Gastroesophageal sphincter (tissue), 4 donors: ENCODE measurements at regions not wholly inside any gene's neighbourhood (a gene's known extent, or its start where the extent isn't known, plus 50 kb on each side); places are given as distances from the start of the nearest gene placed in this dataset.

Source experiments
- ATAC-seq: fragments of 150-250 bp; one replicate; pipeline ENCODE4 v1.9.1; 2016; ENCODE audit warnings: mild to moderate bottlenecking, moderate library complexity
- H3K27ac ChIP-seq, 4 donors: fragments of 200-600 bp; sonication (generic) in 3 of 4; 1 replicate in 3 of 4; 2 replicates in 1 of 4; pipeline ENCODE4 v1.5.1; 2016 to 2019
- H3K27me3 ChIP-seq: fragments of 200-600 bp; sonication (generic); one replicate; pipeline ENCODE4 v1.5.1; 2019
- H3K36me3 ChIP-seq, 2 donors: fragments of 200-600 bp; sonication (generic); one replicate each; pipeline ENCODE4 v1.5.1; 2019; ENCODE audit warnings: control low read depth in 1 of 2
- H3K4me1 ChIP-seq, 3 donors: fragments of 200-600 bp; sonication (generic); 1 replicate in 2 of 3; 2 replicates in 1 of 3; pipeline ENCODE4 v1.5.1; 2016 to 2019; ENCODE audit warnings: control low read depth in 2 of 3
- H3K4me3 ChIP-seq, 2 donors: fragments of 200-600 bp; sonication (generic); one replicate each; pipeline ENCODE4 v1.5.1; 2019; ENCODE audit warnings: mild to moderate bottlenecking in 1 of 2, moderate library complexity in 1 of 2
- H3K9me3 ChIP-seq, 3 donors: fragments of 200-600 bp; sonication (generic); one replicate each; pipeline ENCODE4 v1.5.1; 2017 to 2019; ENCODE audit warnings: control low read depth in 2 of 3
- CTCF ChIP-seq, 4 experiments: fragments of 200-600 bp in 2 of 4; fragments of 450-650 bp in 2 of 4; sonication (generic) in 1 of 4; IDR thresholded peaks; one replicate each; pipeline ENCODE4 v1.5.1; 2017 to 2019; ENCODE audit warnings: antibody characterized with exemption in 4 of 4, mild to moderate bottlenecking in 2 of 4, moderate library complexity in 2 of 4
- EP300 ChIP-seq: sonication (generic); formaldehyde crosslinking; IDR thresholded peaks from one replicate; pipeline ENCODE4 v1.6.1; 2017; ENCODE audit warnings: antibody characterized with exemption, mild to moderate bottlenecking
- POLR2A ChIP-seq, 2 donors: fragments of 450-650 bp; IDR thresholded peaks; one replicate each; pipeline ENCODE4 v1.6.1; 2017; ENCODE audit warnings: antibody characterized with exemption in 2 of 2, mild to moderate bottlenecking in 2 of 2, moderate library complexity in 1 of 2
- POLR2AphosphoS5 ChIP-seq: sonication (generic); formaldehyde crosslinking; IDR thresholded peaks from one replicate; pipeline ENCODE4 v1.6.1; 2017; ENCODE audit warnings: antibody characterized with exemption
- WGBS, 2 donors: methylation state at CpG; one replicate each; pipeline ENCODE4 v1.1.5; 2018; ENCODE audit warnings: low coverage in 1 of 2; 5-methylcytosine and 5-hydroxymethylcytosine counted together

GRCh38 chr5:112563169-112563826 is 144.2 kb upstream of the EPB41L4A start:
- no peak for ATAC-seq
- peaks cover 0 to 9% (median 0%) of the 10 kb centered on the region in 3 donors for H3K9me3 ChIP-seq
- 100% methylated on average over 1 of the region's 5 CpGs; no CpG with 5 or more reads in 1 of the 2 donors for WGBS, 2 donors

GRCh38 chr5:112566251-112566650 is 147.2 kb upstream of the EPB41L4A start:
- WGBS, 2 donors = 80 to 100% methylated on average over 1 of the region's 1 CpG
- no peak overlapping the region for H3K27ac ChIP-seq

More at GRCh38 chr5:112563169-112563826, 144.2 kb upstream of the EPB41L4A start:
- H3K36me3 ChIP-seq = no peaks in the 10 kb centered on the region
- no peak overlapping the region for H3K27ac ChIP-seq
- H3K27me3 ChIP-seq = no peaks in the 10 kb centered on the region
- no peak for TF ChIP-seq POLR2AphosphoS5
- no peak for TF ChIP-seq CTCF (IDR thresholded peaks at IDR 0.05)
- TF ChIP-seq EP300 = no peak
- TF ChIP-seq POLR2A (IDR thresholded peaks at IDR 0.05) = no peak
- H3K4me3 ChIP-seq = no peak overlapping the region
- no peaks in the 10 kb centered on the region for H3K4me1 ChIP-seq

GRCh38 chr5:112569596-112569995 is 150.5 kb upstream of the EPB41L4A start:
- ATAC-seq = no peak
- Histone ChIP-seq H3K4me1 (no peaks in the 10 kb centered on the region), H3K36me3 (no peaks in the 10 kb centered on the region), H3K27me3 (no peaks in the 10 kb centered on the region), H3K27ac (no peak overlapping the region), H3K9me3 (no peaks in the 10 kb centered on the region), H3K4me3 (no peak overlapping the region)
- no peak for TF ChIP-seq CTCF (IDR thresholded peaks at IDR 0.05)
- TF ChIP-seq EP300 = no peak
- no peak for TF ChIP-seq POLR2AphosphoS5
- no peak for TF ChIP-seq POLR2A (IDR thresholded peaks at IDR 0.05)

More at GRCh38 chr5:112566251-112566650, 147.2 kb upstream of the EPB41L4A start:
- H3K4me1 ChIP-seq = no peaks in the 10 kb centered on the region
- TF ChIP-seq POLR2AphosphoS5 (no peak), POLR2A (IDR thresholded peaks at IDR 0.05) (no peak), EP300 (no peak), CTCF (IDR thresholded peaks at IDR 0.05) (no peak)
- no peaks in the 10 kb centered on the region for H3K27me3 ChIP-seq
- no peak overlapping the region for H3K4me3 ChIP-seq
- no peak for ATAC-seq
- peaks cover 0 to 9% (median 0%) of the 10 kb centered on the region in 3 donors for H3K9me3 ChIP-seq
- no peaks in the 10 kb centered on the region for H3K36me3 ChIP-seq

GRCh38 chr5:112570708-112571444 is 151.8 kb upstream of the EPB41L4A start:
- H3K4me3 ChIP-seq = no peak overlapping the region
- H3K27ac ChIP-seq = no peak overlapping the region
- no peaks in the 10 kb centered on the region for H3K36me3 ChIP-seq
- TF ChIP-seq EP300 (no peak), POLR2A (IDR thresholded peaks at IDR 0.05) (no peak), POLR2AphosphoS5 (no peak), CTCF (IDR thresholded peaks at IDR 0.05) (no peak)
- no peaks in the 10 kb centered on the region for H3K4me1 ChIP-seq
- H3K9me3 ChIP-seq = no peaks in the 10 kb centered on the region
- 88 to 97% methylated on average over 1 to 4 of the region's 4 CpGs for WGBS, 2 donors
- ATAC-seq = no peak
- H3K27me3 ChIP-seq = no peaks in the 10 kb centered on the region

GRCh38 chr5:112573441-112573840 is 154.4 kb upstream of the EPB41L4A start:
- no peak for ATAC-seq
- Histone ChIP-seq H3K4me1 (peaks cover 0 to 10% (median 5%) of the 10 kb centered on the region in 3 donors), H3K36me3 (no peaks in the 10 kb centered on the region), H3K9me3 (no peaks in the 10 kb centered on the region), H3K27ac (no peak overlapping the region), H3K27me3 (no peaks in the 10 kb centered on the region), H3K4me3 (no peak overlapping the region)
- 96 to 100% methylated on average over 3 of the region's 3 CpGs for WGBS, 2 donors
- TF ChIP-seq CTCF (IDR thresholded peaks at IDR 0.05) = no peak
- no peak for TF ChIP-seq POLR2A (IDR thresholded peaks at IDR 0.05)
- TF ChIP-seq POLR2AphosphoS5 = no peak
- no peak for TF ChIP-seq EP300
